H1 (cell line): ENCODE measurements at regions not wholly inside any gene's neighbourhood (a gene's known extent, or its start where the extent isn't known, plus 50 kb on each side); places are given as distances from the start of the nearest gene placed in this dataset.

Experiments used
- CTCF ChIA-PET: fragments of 300-600 bp; sonication (Branson Sonifier 250); formaldehyde crosslinking; loops from one replicate; lab custom pipeline; 2021; ENCODE audit not compliant: partially characterized antibody; lab: Charles Lee
- POLR2A ChIA-PET: fragments of 300-600 bp; sonication (Branson Sonifier 250); formaldehyde crosslinking; loops from one replicate; lab custom pipeline; 2021; ENCODE audit warnings: inconsistent platforms; ENCODE audit not compliant: partially characterized antibody; lab: Charles Lee
- DNase-seq, 2 experiments: peaks; one replicate each; pipeline versions ENCODE4 v3.0.0 to v3.0.0-alpha.2; 2010 to 2022; ENCODE audit warnings: low spot score in 2 of 2, low read depth in 1 of 2, mixed read lengths in 1 of 2
- FAIRE-seq: peaks from 2 replicates; lab custom pipeline; 2011; peaks lifted over from hg19 to GRCh38; lab: Jason Lieb, UNC
- H2AFZ ChIP-seq: 2 replicates; pipeline ENCODE4 v1.8.1; 2012; ENCODE audit warnings: low read length, inconsistent platforms
- H2AK5ac ChIP-seq: 2 replicates; pipeline ENCODE4 v1.6.1; 2013; ENCODE audit warnings: low read depth, low read length
- H2BK120ac ChIP-seq: replicated peaks from 2 replicates; pipeline ENCODE3; 2013; ENCODE audit warnings: low read depth, low read length, inconsistent platforms
- H2BK12ac ChIP-seq: 2 replicates; pipeline ENCODE4 v1.6.1; 2013; ENCODE audit warnings: low read depth, low read length
- H2BK15ac ChIP-seq: 2 replicates; pipeline ENCODE4 v1.6.1; 2013; ENCODE audit warnings: low read length
- H2BK20ac ChIP-seq: 2 replicates; pipeline ENCODE4 v1.6.1; 2013; ENCODE audit warnings: low read length
- H2BK5ac ChIP-seq: 2 replicates; pipeline ENCODE4 v1.6.1; 2013; ENCODE audit warnings: low read depth, low read length
- H3K14ac ChIP-seq: 2 replicates; pipeline ENCODE4 v1.6.1; 2013; ENCODE audit warnings: inconsistent platforms; ENCODE audit not compliant: insufficient read length
- H3K18ac ChIP-seq: 2 replicates; pipeline ENCODE4 v1.6.1; 2013; ENCODE audit warnings: low read length; ENCODE audit errors: extremely low read depth
- H3K23ac ChIP-seq: 2 replicates; pipeline ENCODE4 v1.6.1; 2013; ENCODE audit warnings: inconsistent platforms; ENCODE audit not compliant: insufficient read length
- H3K23me2 ChIP-seq: 2 replicates; pipeline ENCODE4 v1.6.1; 2013; ENCODE audit warnings: low read depth, low read length
- H3K27ac ChIP-seq: 2 replicates; pipeline ENCODE4 v1.6.1; 2011; ENCODE audit warnings: low read depth, low read length, inconsistent platforms
- H3K27me3 ChIP-seq, 4 experiments: replicated peaks in 1 of 4; 1 replicate in 1 of 4; 2 replicates in 3 of 4; pipeline versions ENCODE4 v1.6.1 to v1.8.1; 2011 to 2013; ENCODE audit warnings: low read length in 3 of 4, mild to moderate bottlenecking in 3 of 4, inconsistent platforms in 2 of 4, mixed read lengths in 2 of 4, moderate library complexity in 1 of 4; ENCODE audit not compliant: control insufficient read depth in 3 of 4, insufficient read depth in 3 of 4; ENCODE audit errors: extremely low read depth in 1 of 4
- H3K36me3 ChIP-seq, 4 experiments: 2 replicates each; pipeline versions ENCODE4 v1.6.1 to v1.8.1; 2011 to 2013; ENCODE audit warnings: mild to moderate bottlenecking in 4 of 4, low read length in 3 of 4, moderate library complexity in 2 of 4, control low read depth in 1 of 4, inconsistent platforms in 1 of 4; ENCODE audit not compliant: insufficient read depth in 4 of 4, control insufficient read depth in 2 of 4
- H3K4ac ChIP-seq: replicated peaks from 2 replicates; pipeline ENCODE3; 2013; ENCODE audit warnings: low read length, low read depth, mixed read lengths, inconsistent platforms; ENCODE audit not compliant: insufficient read length
- H3K4me1 ChIP-seq, 4 experiments: replicated peaks in 1 of 4; 1 replicate in 1 of 4; 2 replicates in 3 of 4; pipeline versions ENCODE4 v1.6.1 to v1.8.1; 2011 to 2013; ENCODE audit warnings: low read length in 3 of 4, inconsistent platforms in 2 of 4, mixed read lengths in 1 of 4; ENCODE audit not compliant: insufficient read depth in 4 of 4, control insufficient read depth in 3 of 4
- H3K4me2 ChIP-seq, 2 experiments: 2 replicates each; pipeline versions ENCODE4 v1.6.1 to v1.8.1; 2011 to 2013; ENCODE audit warnings: low read depth in 2 of 2, low read length in 2 of 2, control low read depth in 1 of 2, inconsistent platforms in 1 of 2, mild to moderate bottlenecking in 1 of 2; ENCODE audit not compliant: insufficient read depth in 1 of 2
- H3K4me3 ChIP-seq, 4 experiments: fragments of 200-600, 300-600 bp in 1 of 4; sonication (generic), shearing (Covaris generic), sonication (Bioruptor Twin) in 1 of 4; 2 replicates each; pipeline versions ENCODE4 v1.5.1 to v1.8.1; 2011 to 2016; ENCODE audit warnings: low read length in 4 of 4, low read depth in 3 of 4, control low read depth in 2 of 4, inconsistent platforms in 2 of 4, mild to moderate bottlenecking in 2 of 4, mixed read lengths in 1 of 4, moderate library complexity in 1 of 4; ENCODE audit not compliant: insufficient read depth in 2 of 4; ENCODE audit errors: extremely low read depth in 1 of 4
- H3K56ac ChIP-seq: replicated peaks from 2 replicates; pipeline ENCODE3; 2013; ENCODE audit warnings: low read depth, mild to moderate bottlenecking, mixed read lengths, low read length, inconsistent platforms; ENCODE audit not compliant: insufficient read length
- H3K79me1 ChIP-seq: 2 replicates; pipeline ENCODE4 v1.6.1; 2013; ENCODE audit warnings: low read depth, low read length, control low read depth
- H3K79me2 ChIP-seq, 2 experiments: 2 replicates each; pipeline versions ENCODE4 v1.6.1 to v1.8.1; 2012 to 2013; ENCODE audit warnings: low read length in 2 of 2, mild to moderate bottlenecking in 2 of 2, inconsistent platforms in 1 of 2; ENCODE audit not compliant: insufficient read depth in 2 of 2, control insufficient read depth in 1 of 2
- H3K9ac ChIP-seq, 4 experiments: replicated peaks in 1 of 4; 1 replicate in 1 of 4; 2 replicates in 3 of 4; pipeline versions ENCODE4 v1.6.1 to v1.8.1; 2011 to 2013; ENCODE audit warnings: low read depth in 3 of 4, low read length in 3 of 4, control low read depth in 2 of 4, mild to moderate bottlenecking in 2 of 4, moderate library complexity in 2 of 4, inconsistent platforms in 1 of 4; ENCODE audit errors: extremely low read depth in 1 of 4
- H3K9me3 ChIP-seq, 2 experiments: 2 replicates each; pipeline versions ENCODE4 v1.6.1 to v1.8.1; 2012 to 2013; ENCODE audit warnings: mild to moderate bottlenecking in 2 of 2, moderate library complexity in 2 of 2, control low read depth in 1 of 2, inconsistent platforms in 1 of 2, low read depth in 1 of 2, low read length in 1 of 2, mixed read lengths in 1 of 2; ENCODE audit not compliant: insufficient read depth in 2 of 2
- H4K20me1 ChIP-seq, 2 experiments: replicated peaks in 1 of 2; 2 replicates each; pipeline versions ENCODE3 to v1.8.1; 2011 to 2013; ENCODE audit warnings: inconsistent platforms in 2 of 2, low read length in 2 of 2, mild to moderate bottlenecking in 1 of 2; ENCODE audit not compliant: insufficient read depth in 2 of 2, control insufficient read depth in 1 of 2
- H4K5ac ChIP-seq: 2 replicates; pipeline ENCODE4 v1.6.1; 2013; ENCODE audit warnings: low read length, low read depth, mixed read lengths, inconsistent platforms; ENCODE audit not compliant: insufficient read length
- H4K8ac ChIP-seq: 2 replicates; pipeline ENCODE4 v1.8.0; 2013; ENCODE audit warnings: mild to moderate bottlenecking, moderate library complexity, low read length, inconsistent platforms; ENCODE audit not compliant: insufficient read depth; ENCODE audit errors: extremely low read depth
- H4K91ac ChIP-seq: replicated peaks from 2 replicates; pipeline ENCODE3; 2013; ENCODE audit warnings: low read length, mixed read lengths, inconsistent platforms; ENCODE audit not compliant: insufficient read length
- CEBPB ChIP-seq: IDR thresholded peaks from 2 replicates; pipeline ENCODE4 v1.6.1; 2012; ENCODE audit warnings: low read depth, low read length
- CHD2 ChIP-seq: IDR thresholded peaks from 2 replicates; pipeline ENCODE4 v1.6.1; 2012; ENCODE audit warnings: low read length, improper control_type of control experiment
- CTBP2 ChIP-seq: IDR thresholded peaks from 2 replicates; pipeline ENCODE4 v1.7.0; 2011; ENCODE audit warnings: borderline replicate concordance, mild to moderate bottlenecking, moderate library complexity, mixed read lengths, low read length; ENCODE audit not compliant: insufficient read depth, insufficient read length
- RAD21 ChIP-seq, 2 experiments: IDR thresholded peaks in 1 of 2; conservative IDR thresholded peaks in 1 of 2; 2 replicates each; pipeline ENCODE4 v1.6.1; 2011; ENCODE audit warnings: low read depth in 2 of 2, low read length in 2 of 2, improper control_type of control experiment in 1 of 2, inconsistent platforms in 1 of 2, mild to moderate bottlenecking in 1 of 2, moderate library complexity in 1 of 2
- WGBS, 2 experiments: shearing (Covaris generic) in 1 of 2; methylation state at CpG; one replicate each; pipeline versions ENCODE4 v1.1.6 to v1.1.7; 2013 to 2015; ENCODE audit warnings: low lambda C conversion rate in 2 of 2, mixed read lengths in 2 of 2, inconsistent platforms in 1 of 2, low coverage in 1 of 2, missing lambda C conversion rate in 1 of 2; ENCODE audit not compliant: insufficient replicate concordance in 2 of 2, insufficient coverage in 1 of 2, insufficient read length in 1 of 2; ENCODE audit errors: extremely low coverage in 1 of 2, missing lambda C conversion rate in 1 of 2; 5-methylcytosine and 5-hydroxymethylcytosine counted together
- TF ChIP-seq, protein P1 (sequence below), 3 experiments: IDR thresholded peaks; 1 replicate in 2 of 3; 2 replicates in 1 of 3; pipeline versions ENCODE4 v1.5.1 to v1.6.1; 2011; ENCODE audit warnings: low read length in 3 of 3, mild to moderate bottlenecking in 3 of 3, inconsistent platforms in 2 of 3, low read depth in 1 of 3, moderate library complexity in 1 of 3; ENCODE audit not compliant: insufficient read depth in 1 of 3; ENCODE audit errors: control extremely low read depth in 1 of 3

DNA sequence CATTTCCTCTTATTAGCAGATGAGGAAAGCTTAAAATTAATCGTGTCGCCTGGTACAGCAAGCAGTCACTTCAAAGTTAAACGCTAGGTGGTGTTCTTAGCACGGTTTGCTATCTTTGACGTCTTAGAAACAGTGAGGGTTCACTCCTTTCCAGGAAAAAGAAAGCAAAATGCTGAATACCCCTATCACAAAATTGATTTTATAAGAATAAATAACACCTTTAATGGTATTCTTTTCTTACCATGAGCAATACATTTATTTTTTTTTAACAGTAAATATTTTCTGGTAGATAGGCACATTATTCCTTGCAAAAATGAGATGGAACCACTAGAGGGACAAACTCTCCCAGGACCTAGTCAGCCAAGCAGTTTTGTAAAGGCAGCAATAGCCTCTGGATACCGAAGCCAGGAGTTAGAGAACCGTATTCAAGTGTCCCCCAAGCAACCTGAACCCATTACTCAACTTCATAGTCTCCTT is 153.9 kb downstream of the KDR start:
- Histone ChIP-seq H2BK5ac (no peak overlapping the region), H2BK12ac (no peak overlapping the region), H3K4me3 (no peak overlapping the region), H3K4me1 (peaks cover 0 to under 1% (median 0%) of the 10 kb centered on the region in 4 experiments; a peak in 1 of 7 replicates), H3K23ac (no peak overlapping the region), H2AFZ (peak overlapping the region; percentile 79; the same call in 1 of the 2 replicates), H2BK20ac (no peak overlapping the region), H2BK120ac (no peak overlapping the region), H3K18ac (no peak overlapping the region), H3K23me2 (no peaks in the 10 kb centered on the region), H3K79me2 (no peaks in the 10 kb centered on the region), H2BK15ac (no peak overlapping the region), H3K9ac (no peak overlapping the region), H3K4ac (no peak overlapping the region), H3K36me3 (no peaks in the 10 kb centered on the region), H3K4me2 (no peak overlapping the region), H3K27ac (no peak overlapping the region), H4K5ac (no peak overlapping the region), H3K79me1 (no peaks in the 10 kb centered on the region), H4K20me1 (no peaks in the 10 kb centered on the region), H2AK5ac (no peak overlapping the region), H4K91ac (no peak overlapping the region), H3K9me3 (no peaks in the 10 kb centered on the region), H3K27me3 (no peaks in the 10 kb centered on the region), H3K14ac (no peak overlapping the region), H4K8ac (no peak overlapping the region), H3K56ac (no peak overlapping the region)
- ChIA-PET CTCF (interaction anchor here (0.6 to 3.7 kb wide), 38 partner anchors 9 to 654 kb away, joined by 3 to 40 read pairs (median 4); no protein-coding TSS in a partner anchor), POLR2A (interaction anchor here (0.6 to 1.1 kb wide), 2 partner anchors 133 to 1416 kb away, joined by 3 read pairs; partner anchors contain the start of gene AASDH)
- peak; percentile 90 for FAIRE-seq
- 21% methylated on average over 7 of the region's 7 CpGs; no CpG with 5 or more reads in 1 of the 2 experiments for WGBS, 2 experiments
- no peak for DNase-seq
- TF ChIP-seq CTBP2 (no peak), RAD21 (IDR thresholded peaks at IDR 0.05 in 1 of 2, conservative IDR thresholded peaks at IDR 0.05 in 1 of 2; ENCODE audit: low read depth in 2 of 2, low read length in 2 of 2) (peak; percentile 69 to 73), CEBPB (no peak), CHD2 (no peak)
- TF ChIP-seq, protein P1, sequence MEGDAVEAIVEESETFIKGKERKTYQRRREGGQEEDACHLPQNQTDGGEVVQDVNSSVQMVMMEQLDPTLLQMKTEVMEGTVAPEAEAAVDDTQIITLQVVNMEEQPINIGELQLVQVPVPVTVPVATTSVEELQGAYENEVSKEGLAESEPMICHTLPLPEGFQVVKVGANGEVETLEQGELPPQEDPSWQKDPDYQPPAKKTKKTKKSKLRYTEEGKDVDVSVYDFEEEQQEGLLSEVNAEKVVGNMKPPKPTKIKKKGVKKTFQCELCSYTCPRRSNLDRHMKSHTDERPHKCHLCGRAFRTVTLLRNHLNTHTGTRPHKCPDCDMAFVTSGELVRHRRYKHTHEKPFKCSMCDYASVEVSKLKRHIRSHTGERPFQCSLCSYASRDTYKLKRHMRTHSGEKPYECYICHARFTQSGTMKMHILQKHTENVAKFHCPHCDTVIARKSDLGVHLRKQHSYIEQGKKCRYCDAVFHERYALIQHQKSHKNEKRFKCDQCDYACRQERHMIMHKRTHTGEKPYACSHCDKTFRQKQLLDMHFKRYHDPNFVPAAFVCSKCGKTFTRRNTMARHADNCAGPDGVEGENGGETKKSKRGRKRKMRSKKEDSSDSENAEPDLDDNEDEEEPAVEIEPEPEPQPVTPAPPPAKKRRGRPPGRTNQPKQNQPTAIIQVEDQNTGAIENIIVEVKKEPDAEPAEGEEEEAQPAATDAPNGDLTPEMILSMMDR (IDR thresholded peaks at IDR 0.05; ENCODE audit: control extremely low read depth in 1 of 3, insufficient read depth in 1 of 3, low read depth in 1 of 3, low read length in 3 of 3) = peak in 2 of 3 experiments; percentile 50 to 65; a peak in 3 of 4 replicates
- TF ChIP-seq, all 59 proteins: peak for 2
